ENCODE measurements at regions not wholly inside any gene's neighbourhood (a gene's known extent, or its start where the extent isn't known, plus 50 kb on each side); places are given as distances from the start of the nearest gene placed in this dataset.

DNA sequence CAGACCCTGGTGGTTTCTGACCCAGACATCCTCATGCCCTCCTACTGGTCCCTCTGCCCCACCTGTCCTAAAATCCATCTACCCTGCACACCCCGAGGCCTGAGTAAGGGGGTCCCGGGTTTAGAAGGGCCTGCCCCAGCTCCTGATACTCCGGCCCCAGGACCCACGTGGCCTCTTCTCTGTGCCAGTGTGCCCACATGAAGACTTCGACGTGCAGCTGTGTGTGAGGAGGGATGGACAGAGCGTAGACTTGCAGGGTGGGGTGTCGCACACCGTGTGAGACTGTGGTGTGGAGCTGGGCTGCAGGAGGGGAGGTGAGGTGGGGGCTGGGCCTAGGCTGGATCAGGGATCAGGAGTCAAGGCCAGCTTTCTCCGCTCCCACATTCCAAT is 461.1 kb downstream of the PTPRU start:
- no peaks in the 10 kb centered on the region for H3K36me3 ChIP-seq (ENCODE audit: control insufficient read depth in 2 of 2, insufficient read depth in 2 of 2, low read length in 2 of 2)
- H3K9ac ChIP-seq (ENCODE audit: low read depth in 1 of 2, low read length in 2 of 2), result no peak overlapping the region
- no peaks in the 10 kb centered on the region for H3K9me3 ChIP-seq (ENCODE audit: control insufficient read depth in 2 of 2, low read length in 2 of 2)
- H3K4me3 ChIP-seq (ENCODE audit: low read length in 2 of 2), result no peak overlapping the region
- H3K27ac ChIP-seq (ENCODE audit: low read depth in 2 of 2, low read length in 2 of 2), result no peak overlapping the region
- H3K27me3 ChIP-seq (ENCODE audit: control insufficient read depth in 2 of 2, insufficient read depth in 2 of 2, low read length in 2 of 2), result peaks cover 0 to 6% of the 10 kb centered on the region in 2 donors
- no peaks in the 10 kb centered on the region for H3K4me1 ChIP-seq (ENCODE audit: control insufficient read depth in 2 of 2, insufficient read depth in 2 of 2, low read length in 2 of 2)

- Histone ChIP-seq H3K36me3 (ENCODE audit: control insufficient read depth in 2 of 2, insufficient read depth in 2 of 2, low read length in 2 of 2) (no peaks in the 10 kb centered on the region), H3K9ac (ENCODE audit: low read depth in 1 of 2, low read length in 2 of 2) (no peak overlapping the region), H3K9me3 (ENCODE audit: control insufficient read depth in 2 of 2, low read length in 2 of 2) (no peaks in the 10 kb centered on the region), H3K27ac (ENCODE audit: low read depth in 2 of 2, low read length in 2 of 2) (no peak overlapping the region), H3K27me3 (ENCODE audit: control insufficient read depth in 2 of 2, insufficient read depth in 2 of 2, low read length in 2 of 2) (peaks cover 0 to 6% of the 10 kb centered on the region in 2 donors), H3K4me1 (ENCODE audit: control insufficient read depth in 2 of 2, insufficient read depth in 2 of 2, low read length in 2 of 2) (no peaks in the 10 kb centered on the region), H3K4me3 (ENCODE audit: low read length in 2 of 2) (no peak overlapping the region)
Observed at GRCh38 chr1:29696656-29697390, 460.5 kb downstream of the PTPRU start.

- H3K9me3 ChIP-seq (ENCODE audit: control insufficient read depth in 2 of 2, low read length in 2 of 2), result no peaks in the 10 kb centered on the region
- no peak overlapping the region for H3K27ac ChIP-seq (ENCODE audit: low read depth in 2 of 2, low read length in 2 of 2)
- H3K27me3 ChIP-seq (ENCODE audit: control insufficient read depth in 2 of 2, insufficient read depth in 2 of 2, low read length in 2 of 2), result peaks cover 0 to 6% of the 10 kb centered on the region in 2 donors
- H3K36me3 ChIP-seq (ENCODE audit: control insufficient read depth in 2 of 2, insufficient read depth in 2 of 2, low read length in 2 of 2), result no peaks in the 10 kb centered on the region
- no peak overlapping the region for H3K4me3 ChIP-seq (ENCODE audit: low read length in 2 of 2)
- H3K9ac ChIP-seq (ENCODE audit: low read depth in 1 of 2, low read length in 2 of 2), result no peak overlapping the region
- H3K4me1 ChIP-seq (ENCODE audit: control insufficient read depth in 2 of 2, insufficient read depth in 2 of 2, low read length in 2 of 2), result no peaks in the 10 kb centered on the region
Observed at GRCh38 chr1:29695803-29696202, 459.5 kb downstream of the PTPRU start.

DNA sequence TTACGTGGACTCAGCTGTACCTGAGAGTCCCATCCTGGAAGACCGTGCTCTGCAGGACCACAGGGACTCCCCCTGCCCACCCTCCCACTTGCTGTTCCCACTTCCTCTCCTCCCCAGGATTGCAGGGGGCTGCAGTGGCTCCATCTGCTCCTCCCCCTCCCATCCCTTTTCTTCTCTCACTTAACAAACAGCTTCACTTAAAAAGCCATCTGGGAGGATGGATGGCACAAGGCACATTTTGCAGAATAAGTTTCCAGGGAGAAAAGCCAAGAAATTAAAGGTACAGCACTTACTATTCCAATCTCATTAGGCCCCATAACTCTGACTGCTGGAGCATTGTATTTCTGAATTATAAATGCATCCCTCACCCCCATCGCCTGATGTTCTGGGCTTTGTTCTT is 458.7 kb downstream of the PTPRU start:
- Histone ChIP-seq H3K4me3 (ENCODE audit: low read length in 2 of 2) (no peak overlapping the region), H3K27me3 (ENCODE audit: control insufficient read depth in 2 of 2, insufficient read depth in 2 of 2, low read length in 2 of 2) (peaks cover 0 to 6% of the 10 kb centered on the region in 2 donors), H3K36me3 (ENCODE audit: control insufficient read depth in 2 of 2, insufficient read depth in 2 of 2, low read length in 2 of 2) (no peaks in the 10 kb centered on the region), H3K27ac (ENCODE audit: low read depth in 2 of 2, low read length in 2 of 2) (no peak overlapping the region), H3K9ac (ENCODE audit: low read depth in 1 of 2, low read length in 2 of 2) (no peak overlapping the region), H3K9me3 (ENCODE audit: control insufficient read depth in 2 of 2, low read length in 2 of 2) (no peaks in the 10 kb centered on the region), H3K4me1 (ENCODE audit: control insufficient read depth in 2 of 2, insufficient read depth in 2 of 2, low read length in 2 of 2) (no peaks in the 10 kb centered on the region)

DNA sequence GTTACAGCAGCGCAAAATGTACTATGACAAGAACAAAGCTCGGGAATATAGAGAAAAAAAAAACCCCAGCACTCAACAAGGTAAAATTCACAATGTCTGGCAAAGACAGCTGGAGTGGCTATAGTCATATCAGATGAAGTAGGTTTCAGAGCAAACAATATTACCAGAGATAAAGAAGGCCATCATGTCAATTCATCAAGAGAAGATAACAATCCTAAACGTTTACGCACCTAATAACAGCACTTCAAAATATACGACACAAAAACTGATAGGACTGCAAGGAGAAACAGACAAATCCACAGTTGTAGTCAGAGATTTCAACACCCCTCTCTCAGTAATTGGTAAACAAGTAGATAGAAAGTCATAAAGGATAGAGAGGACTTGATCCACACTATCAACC is 455.2 kb downstream of the PTPRU start:
- Histone ChIP-seq H3K27ac (ENCODE audit: low read depth in 2 of 2, low read length in 2 of 2) (no peak overlapping the region), H3K9me3 (ENCODE audit: control insufficient read depth in 2 of 2, low read length in 2 of 2) (no peaks in the 10 kb centered on the region), H3K27me3 (ENCODE audit: control insufficient read depth in 2 of 2, insufficient read depth in 2 of 2, low read length in 2 of 2) (peaks cover 0 to under 1% of the 10 kb centered on the region in 2 donors), H3K4me1 (ENCODE audit: control insufficient read depth in 2 of 2, insufficient read depth in 2 of 2, low read length in 2 of 2) (no peaks in the 10 kb centered on the region), H3K36me3 (ENCODE audit: control insufficient read depth in 2 of 2, insufficient read depth in 2 of 2, low read length in 2 of 2) (no peaks in the 10 kb centered on the region), H3K9ac (ENCODE audit: low read depth in 1 of 2, low read length in 2 of 2) (no peak overlapping the region), H3K4me3 (ENCODE audit: low read length in 2 of 2) (no peak overlapping the region)

DNA sequence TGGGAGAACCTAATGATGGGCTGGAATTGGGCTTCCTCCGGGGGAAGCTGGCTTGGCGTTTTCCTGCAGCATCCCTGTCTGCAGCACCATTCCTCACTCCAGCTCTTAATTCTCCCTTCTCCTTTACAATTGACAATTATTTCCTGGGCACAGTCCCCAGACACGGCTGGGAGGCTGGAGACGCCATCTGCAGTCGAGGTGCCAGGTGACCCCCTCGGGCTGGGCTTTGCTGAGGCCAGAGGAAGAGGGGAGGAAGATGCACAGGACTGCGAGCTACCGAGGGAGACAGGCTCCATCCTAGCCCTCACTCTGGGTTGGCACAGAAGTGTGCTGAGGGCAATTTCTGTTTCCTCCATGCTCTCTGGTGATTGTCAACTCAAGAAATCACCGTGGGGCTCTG is 453.8 kb downstream of the PTPRU start:
- H3K4me3 ChIP-seq (ENCODE audit: low read length in 2 of 2), result no peak overlapping the region
- H3K36me3 ChIP-seq (ENCODE audit: control insufficient read depth in 2 of 2, insufficient read depth in 2 of 2, low read length in 2 of 2), result no peaks in the 10 kb centered on the region
- H3K9ac ChIP-seq (ENCODE audit: low read depth in 1 of 2, low read length in 2 of 2), result no peak overlapping the region
- H3K4me1 ChIP-seq (ENCODE audit: control insufficient read depth in 2 of 2, insufficient read depth in 2 of 2, low read length in 2 of 2), result no peaks in the 10 kb centered on the region
- no peaks in the 10 kb centered on the region for H3K9me3 ChIP-seq (ENCODE audit: control insufficient read depth in 2 of 2, low read length in 2 of 2)
- H3K27ac ChIP-seq (ENCODE audit: low read depth in 2 of 2, low read length in 2 of 2), result no peak overlapping the region
- H3K27me3 ChIP-seq (ENCODE audit: control insufficient read depth in 2 of 2, insufficient read depth in 2 of 2, low read length in 2 of 2), result no peaks in the 10 kb centered on the region

- Histone ChIP-seq H3K27ac (ENCODE audit: low read depth in 2 of 2, low read length in 2 of 2) (no peak overlapping the region), H3K9ac (ENCODE audit: low read depth in 1 of 2, low read length in 2 of 2) (no peak overlapping the region), H3K36me3 (ENCODE audit: control insufficient read depth in 2 of 2, insufficient read depth in 2 of 2, low read length in 2 of 2) (no peaks in the 10 kb centered on the region), H3K27me3 (ENCODE audit: control insufficient read depth in 2 of 2, insufficient read depth in 2 of 2, low read length in 2 of 2) (no peaks in the 10 kb centered on the region), H3K9me3 (ENCODE audit: control insufficient read depth in 2 of 2, low read length in 2 of 2) (no peaks in the 10 kb centered on the region), H3K4me1 (ENCODE audit: control insufficient read depth in 2 of 2, insufficient read depth in 2 of 2, low read length in 2 of 2) (no peaks in the 10 kb centered on the region), H3K4me3 (ENCODE audit: low read length in 2 of 2) (no peak overlapping the region)
Observed at GRCh38 chr1:29689372-29690030, 453.2 kb downstream of the PTPRU start.

- Histone ChIP-seq H3K4me3 (ENCODE audit: low read length in 2 of 2) (no peak overlapping the region), H3K9ac (ENCODE audit: low read depth in 1 of 2, low read length in 2 of 2) (no peak overlapping the region), H3K9me3 (ENCODE audit: control insufficient read depth in 2 of 2, low read length in 2 of 2) (no peaks in the 10 kb centered on the region), H3K27ac (ENCODE audit: low read depth in 2 of 2, low read length in 2 of 2) (no peak overlapping the region), H3K27me3 (ENCODE audit: control insufficient read depth in 2 of 2, insufficient read depth in 2 of 2, low read length in 2 of 2) (no peaks in the 10 kb centered on the region), H3K36me3 (ENCODE audit: control insufficient read depth in 2 of 2, insufficient read depth in 2 of 2, low read length in 2 of 2) (no peaks in the 10 kb centered on the region), H3K4me1 (ENCODE audit: control insufficient read depth in 2 of 2, insufficient read depth in 2 of 2, low read length in 2 of 2) (no peaks in the 10 kb centered on the region)
Observed at GRCh38 chr1:29688471-29689365, 452.4 kb downstream of the PTPRU start.

DNA sequence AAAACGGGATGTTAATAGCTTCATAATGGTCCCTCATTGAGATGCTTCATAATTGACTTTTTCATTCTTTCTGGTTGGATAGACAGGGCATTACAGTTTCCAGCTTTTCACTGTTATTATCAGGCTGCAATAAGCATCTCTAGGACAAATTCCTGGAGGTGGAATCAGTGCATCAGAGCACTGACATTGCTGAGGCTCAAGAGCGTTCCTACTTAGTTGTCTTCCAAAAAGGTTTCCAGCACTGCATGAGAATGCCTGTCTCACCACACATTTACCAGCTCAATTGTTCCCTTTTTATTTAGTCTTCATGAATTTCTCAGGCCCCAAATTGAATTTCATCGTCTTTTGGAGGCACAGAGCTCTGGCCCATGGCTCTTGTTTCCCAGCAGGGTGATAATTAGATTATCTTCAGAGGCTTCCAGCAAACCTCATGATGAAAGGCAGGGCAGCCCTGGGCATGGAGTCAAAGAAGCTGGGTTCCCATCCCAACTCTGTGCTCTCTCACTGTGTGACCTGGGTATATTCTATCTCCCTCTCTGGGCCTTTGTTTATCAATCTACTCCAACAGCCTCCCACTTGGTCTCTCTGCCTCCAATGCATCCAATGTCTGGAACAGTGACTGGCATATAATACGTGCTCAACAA is 451.4 kb downstream of the PTPRU start:
- H3K27me3 ChIP-seq (ENCODE audit: control insufficient read depth in 2 of 2, insufficient read depth in 2 of 2, low read length in 2 of 2), result no peaks in the 10 kb centered on the region
- no peak overlapping the region for H3K4me3 ChIP-seq (ENCODE audit: low read length in 2 of 2)
- H3K4me1 ChIP-seq (ENCODE audit: control insufficient read depth in 2 of 2, insufficient read depth in 2 of 2, low read length in 2 of 2), result no peaks in the 10 kb centered on the region
- no peaks in the 10 kb centered on the region for H3K36me3 ChIP-seq (ENCODE audit: control insufficient read depth in 2 of 2, insufficient read depth in 2 of 2, low read length in 2 of 2)
- H3K9me3 ChIP-seq (ENCODE audit: control insufficient read depth in 2 of 2, low read length in 2 of 2), result no peaks in the 10 kb centered on the region
- H3K27ac ChIP-seq (ENCODE audit: low read depth in 2 of 2, low read length in 2 of 2), result no peak overlapping the region
- no peak overlapping the region for H3K9ac ChIP-seq (ENCODE audit: low read depth in 1 of 2, low read length in 2 of 2)

Measured in mucosa of rectum (tissue), 2 donors.